ENCODE measurements at regions not wholly inside any gene's neighbourhood (a gene's known extent, or its start where the extent isn't known, plus 50 kb on each side); places are given as distances from the start of the nearest gene placed in this dataset.

GRCh38 chr1:34409689-34410229, 233.1 kb downstream of the C1orf94 start:
- no peak for TF ChIP-seq CTCF (IDR thresholded peaks at IDR 0.05)
- TF ChIP-seq POLR2A (IDR thresholded peaks at IDR 0.05), result no peak

Data from lower leg skin (tissue), 3 donors.